ENCODE measurements at regions not wholly inside any gene's neighbourhood (a gene's known extent, or its start where the extent isn't known, plus 50 kb on each side); places are given as distances from the start of the nearest gene placed in this dataset.

- no peak for TF ChIP-seq CTCF (IDR thresholded peaks at IDR 0.05)
- TF ChIP-seq POLR2AphosphoS5 (IDR thresholded peaks at IDR 0.05): no peak
Measured at GRCh38 chr11:103651341-103651998, 385.0 kb upstream of the DDI1 start.
